ENCODE measurements at regions not wholly inside any gene's neighbourhood (a gene's known extent, or its start where the extent isn't known, plus 50 kb on each side); places are given as distances from the start of the nearest gene placed in this dataset.

- no peak for TF ChIP-seq CTCF (IDR thresholded peaks at IDR 0.05; ENCODE audit: poor library complexity)
- no peak for TF ChIP-seq EZH2 (IDR thresholded peaks at IDR 0.05; ENCODE audit: borderline replicate concordance)
Measured at GRCh38 chr10:9215121-9215520, 1160.6 kb downstream of the GATA3 start.
